ENCODE measurements at regions not wholly inside any gene's neighbourhood (a gene's known extent, or its start where the extent isn't known, plus 50 kb on each side); places are given as distances from the start of the nearest gene placed in this dataset.

GRCh38 chr5:82386576-82386975 lies 108.4 kb upstream of the RPS23 start:
- Histone ChIP-seq H3K4me1 (no peaks in the 10 kb centered on the region), H3K79me2 (no peaks in the 10 kb centered on the region), H3K9me3 (ENCODE audit: control insufficient read depth, low read length) (no peaks in the 10 kb centered on the region), H3K27ac (no peak overlapping the region), H2AFZ (no peak overlapping the region), H3K4me2 (ENCODE audit: low read length) (no peak overlapping the region), H3K36me3 (ENCODE audit: control insufficient read depth, insufficient read depth, low read length) (no peaks in the 10 kb centered on the region), H3K9ac (no peak overlapping the region), H3K4me3 (ENCODE audit: low read depth, low read length) (no peak overlapping the region), H3K27me3 (ENCODE audit: control insufficient read depth, insufficient read depth, low read length) (no peaks in the 10 kb centered on the region)
- TF ChIP-seq CTCF (IDR thresholded peaks at IDR 0.05): no peak

- TF ChIP-seq CTCF (IDR thresholded peaks at IDR 0.05): no peak
- Histone ChIP-seq H3K4me1 (no peaks in the 10 kb centered on the region), H3K27ac (no peak overlapping the region), H3K4me3 (ENCODE audit: low read depth, low read length) (no peak overlapping the region), H2AFZ (no peak overlapping the region), H3K36me3 (ENCODE audit: control insufficient read depth, insufficient read depth, low read length) (no peaks in the 10 kb centered on the region), H3K27me3 (ENCODE audit: control insufficient read depth, insufficient read depth, low read length) (no peaks in the 10 kb centered on the region), H3K79me2 (no peaks in the 10 kb centered on the region), H3K9me3 (ENCODE audit: control insufficient read depth, low read length) (no peaks in the 10 kb centered on the region), H3K4me2 (ENCODE audit: low read length) (no peak overlapping the region), H3K9ac (no peak overlapping the region)
Measured at GRCh38 chr5:82384034-82384750, 106.0 kb upstream of the RPS23 start.

GRCh38 chr5:82381591-82381990 lies 103.4 kb upstream of the RPS23 start:
- Histone ChIP-seq H2AFZ (no peak overlapping the region), H3K79me2 (no peaks in the 10 kb centered on the region), H3K9ac (no peak overlapping the region)

GRCh38 chr5:82376307-82376706 lies 98.2 kb upstream of the RPS23 start:
- Histone ChIP-seq H3K9ac (no peak overlapping the region), H3K4me1 (no peaks in the 10 kb centered on the region), H3K36me3 (ENCODE audit: control insufficient read depth, insufficient read depth, low read length) (no peaks in the 10 kb centered on the region), H3K4me3 (ENCODE audit: low read depth, low read length) (no peak overlapping the region), H3K4me2 (ENCODE audit: low read length) (no peak overlapping the region), H3K9me3 (ENCODE audit: control insufficient read depth, low read length) (no peaks in the 10 kb centered on the region), H3K27ac (no peak overlapping the region), H2AFZ (no peak overlapping the region), H3K79me2 (no peaks in the 10 kb centered on the region), H3K27me3 (ENCODE audit: control insufficient read depth, insufficient read depth, low read length) (no peaks in the 10 kb centered on the region)
- no peak for TF ChIP-seq CTCF (IDR thresholded peaks at IDR 0.05)

More at GRCh38 chr5:82381591-82381990, 103.4 kb upstream of the RPS23 start:
- Histone ChIP-seq H3K27ac (no peak overlapping the region), H3K27me3 (ENCODE audit: control insufficient read depth, insufficient read depth, low read length) (no peaks in the 10 kb centered on the region), H3K4me2 (ENCODE audit: low read length) (no peak overlapping the region), H3K36me3 (ENCODE audit: control insufficient read depth, insufficient read depth, low read length) (no peaks in the 10 kb centered on the region), H3K9me3 (ENCODE audit: control insufficient read depth, low read length) (no peaks in the 10 kb centered on the region), H3K4me1 (no peaks in the 10 kb centered on the region), H3K4me3 (ENCODE audit: low read depth, low read length) (no peak overlapping the region)
- TF ChIP-seq CTCF (IDR thresholded peaks at IDR 0.05): no peak

All from parathyroid adenoma (tissue), 2 donors.